ENCODE measurements at regions not wholly inside any gene's neighbourhood (a gene's known extent, or its start where the extent isn't known, plus 50 kb on each side); places are given as distances from the start of the nearest gene placed in this dataset.

DNA sequence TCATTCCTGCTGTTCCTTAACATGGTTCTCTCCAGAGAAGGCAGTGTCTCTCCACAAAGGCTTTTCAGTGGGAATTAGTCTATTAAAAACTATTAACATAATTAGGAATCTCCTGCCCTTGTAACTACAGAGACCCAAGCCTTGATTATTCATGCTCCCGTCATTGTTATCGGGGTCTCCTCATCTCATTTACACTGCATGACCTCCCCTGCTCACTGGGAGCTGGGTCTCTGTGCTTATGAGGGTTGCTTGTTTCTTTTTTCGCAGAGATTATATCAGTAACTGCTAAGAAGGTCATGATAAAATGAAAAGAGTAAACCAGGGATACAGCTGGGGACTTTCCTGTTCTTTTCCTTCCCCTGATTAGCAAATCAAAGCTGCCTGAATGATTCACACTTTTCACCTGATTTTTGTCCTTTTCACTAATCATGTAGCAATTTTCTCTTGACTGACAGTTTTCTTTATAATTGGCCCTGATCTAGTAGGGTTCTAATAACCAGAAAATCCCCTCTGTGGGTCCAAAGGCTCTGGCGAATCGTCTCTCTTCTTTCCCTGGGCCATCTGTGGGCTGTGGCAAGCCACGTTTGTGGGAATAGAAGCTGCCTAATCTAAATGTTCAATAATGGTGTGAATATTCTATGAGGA is 116.5 kb upstream of the BARHL2 start:
- TF ChIP-seq, protein P1, sequence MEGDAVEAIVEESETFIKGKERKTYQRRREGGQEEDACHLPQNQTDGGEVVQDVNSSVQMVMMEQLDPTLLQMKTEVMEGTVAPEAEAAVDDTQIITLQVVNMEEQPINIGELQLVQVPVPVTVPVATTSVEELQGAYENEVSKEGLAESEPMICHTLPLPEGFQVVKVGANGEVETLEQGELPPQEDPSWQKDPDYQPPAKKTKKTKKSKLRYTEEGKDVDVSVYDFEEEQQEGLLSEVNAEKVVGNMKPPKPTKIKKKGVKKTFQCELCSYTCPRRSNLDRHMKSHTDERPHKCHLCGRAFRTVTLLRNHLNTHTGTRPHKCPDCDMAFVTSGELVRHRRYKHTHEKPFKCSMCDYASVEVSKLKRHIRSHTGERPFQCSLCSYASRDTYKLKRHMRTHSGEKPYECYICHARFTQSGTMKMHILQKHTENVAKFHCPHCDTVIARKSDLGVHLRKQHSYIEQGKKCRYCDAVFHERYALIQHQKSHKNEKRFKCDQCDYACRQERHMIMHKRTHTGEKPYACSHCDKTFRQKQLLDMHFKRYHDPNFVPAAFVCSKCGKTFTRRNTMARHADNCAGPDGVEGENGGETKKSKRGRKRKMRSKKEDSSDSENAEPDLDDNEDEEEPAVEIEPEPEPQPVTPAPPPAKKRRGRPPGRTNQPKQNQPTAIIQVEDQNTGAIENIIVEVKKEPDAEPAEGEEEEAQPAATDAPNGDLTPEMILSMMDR (IDR thresholded peaks at IDR 0.05), result no peak
- TF ChIP-seq POLR2AphosphoS5 (IDR thresholded peaks at IDR 0.05), result no peak

Data from upper lobe of left lung (tissue), 4 donors.